Calu3 (cell line): ENCODE measurements at regions not wholly inside any gene's neighbourhood (a gene's known extent, or its start where the extent isn't known, plus 50 kb on each side); places are given as distances from the start of the nearest gene placed in this dataset.
A peak's percentile ranks its signal among the peaks of the same experiment; 100 is the strongest.
"Not testable (repeated sequence)": the region's sequence is repeated elsewhere in the genome, so short reads cannot be mapped to it uniquely, and the experiment has no call there.

ENCODE experiments used
- BruUV-seq: library from RNA; stranded (reverse); fragments of 400-500 nt; replicated peaks from 2 replicates; lab custom pipeline; 2021; lab: Mats Ljungman, UMichigan
- CTCF ChIA-PET: fragments of 300-600 bp; sonication (Branson Sonifier 250); formaldehyde crosslinking; loops from one replicate; lab custom pipeline; 2022; ENCODE audit warnings: antibody characterized with exemption; lab: Charles Lee
- DNase-seq: peaks from one replicate; pipeline ENCODE4 v3.0.0; 2022
- H3K27ac Mint-ChIP-seq: one replicate; pipeline ENCODE4 v1.8.0; 2022; ENCODE audit warnings: mixed read lengths; ENCODE audit not compliant: unreplicated experiment
- H3K27me3 Mint-ChIP-seq: one replicate; pipeline ENCODE4 v1.8.0; 2022; ENCODE audit warnings: mixed read lengths; ENCODE audit not compliant: unreplicated experiment
- H3K36me3 Mint-ChIP-seq: one replicate; pipeline ENCODE4 v1.8.0; 2022; ENCODE audit warnings: mild to moderate bottlenecking, moderate library complexity, mixed read lengths; ENCODE audit not compliant: insufficient read depth, unreplicated experiment
- H3K4me1 Mint-ChIP-seq: one replicate; pipeline ENCODE4 v1.8.0; 2022; ENCODE audit warnings: mild to moderate bottlenecking, low read depth, mixed read lengths; ENCODE audit not compliant: unreplicated experiment
- H3K4me3 Mint-ChIP-seq: one replicate; pipeline ENCODE4 v1.8.0; 2022; ENCODE audit warnings: mild to moderate bottlenecking, low read depth, moderate library complexity, mixed read lengths; ENCODE audit not compliant: unreplicated experiment
- H3K9me3 Mint-ChIP-seq: one replicate; pipeline ENCODE4 v1.8.0; 2022; ENCODE audit warnings: low read depth, mixed read lengths; ENCODE audit not compliant: unreplicated experiment
- intact Hi-C: fragments of 100-400 bp; cut with micrococcal nuclease; formaldehyde crosslinking; loops from one replicate; pipeline ENCODE4 v1.10.0; 2022; ENCODE audit not compliant: unreplicated experiment
- TF ChIP-seq, protein P1 (sequence below): fragments of 200-600 bp; IDR thresholded peaks from one replicate; pipeline ENCODE4 v1.8.0; 2022; ENCODE audit warnings: antibody characterized with exemption; ENCODE audit not compliant: unreplicated experiment

DNA sequence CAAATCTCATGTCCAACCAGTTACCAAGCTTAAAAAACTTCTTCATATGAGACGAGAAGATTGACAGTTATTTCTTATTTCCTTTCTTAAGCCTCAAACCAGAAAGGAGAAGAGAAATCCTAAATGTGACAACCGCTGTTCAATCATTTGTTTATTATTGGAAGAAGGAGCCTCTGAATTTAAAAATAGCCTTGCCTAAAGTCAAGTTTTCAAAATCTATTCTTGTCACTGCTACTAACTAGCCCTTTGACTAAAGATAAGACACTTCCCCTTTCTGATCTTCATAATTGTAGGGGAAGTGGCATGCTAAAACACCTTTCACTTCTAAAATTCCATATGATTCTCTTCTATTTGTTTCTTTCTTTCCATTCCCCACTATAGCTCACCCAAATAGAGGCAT lies 106.2 kb upstream of the EMB start:
- TF ChIP-seq, protein P1, sequence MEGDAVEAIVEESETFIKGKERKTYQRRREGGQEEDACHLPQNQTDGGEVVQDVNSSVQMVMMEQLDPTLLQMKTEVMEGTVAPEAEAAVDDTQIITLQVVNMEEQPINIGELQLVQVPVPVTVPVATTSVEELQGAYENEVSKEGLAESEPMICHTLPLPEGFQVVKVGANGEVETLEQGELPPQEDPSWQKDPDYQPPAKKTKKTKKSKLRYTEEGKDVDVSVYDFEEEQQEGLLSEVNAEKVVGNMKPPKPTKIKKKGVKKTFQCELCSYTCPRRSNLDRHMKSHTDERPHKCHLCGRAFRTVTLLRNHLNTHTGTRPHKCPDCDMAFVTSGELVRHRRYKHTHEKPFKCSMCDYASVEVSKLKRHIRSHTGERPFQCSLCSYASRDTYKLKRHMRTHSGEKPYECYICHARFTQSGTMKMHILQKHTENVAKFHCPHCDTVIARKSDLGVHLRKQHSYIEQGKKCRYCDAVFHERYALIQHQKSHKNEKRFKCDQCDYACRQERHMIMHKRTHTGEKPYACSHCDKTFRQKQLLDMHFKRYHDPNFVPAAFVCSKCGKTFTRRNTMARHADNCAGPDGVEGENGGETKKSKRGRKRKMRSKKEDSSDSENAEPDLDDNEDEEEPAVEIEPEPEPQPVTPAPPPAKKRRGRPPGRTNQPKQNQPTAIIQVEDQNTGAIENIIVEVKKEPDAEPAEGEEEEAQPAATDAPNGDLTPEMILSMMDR = no peak
- intact Hi-C loops = no loop called here
- CTCF ChIA-PET = no interaction called here
- no peaks in the 10 kb centered on the region for H3K27me3 Mint-ChIP-seq
- peaks cover 4% of the 10 kb centered on the region for H3K9me3 Mint-ChIP-seq
- no peak for DNase-seq
- no peaks in the 10 kb centered on the region for H3K4me1 Mint-ChIP-seq
- H3K27ac Mint-ChIP-seq = no peak overlapping the region
- H3K36me3 Mint-ChIP-seq = no peaks in the 10 kb centered on the region
- no TSS peak for BruUV-seq
- H3K4me3 Mint-ChIP-seq = no peak overlapping the region

DNA sequence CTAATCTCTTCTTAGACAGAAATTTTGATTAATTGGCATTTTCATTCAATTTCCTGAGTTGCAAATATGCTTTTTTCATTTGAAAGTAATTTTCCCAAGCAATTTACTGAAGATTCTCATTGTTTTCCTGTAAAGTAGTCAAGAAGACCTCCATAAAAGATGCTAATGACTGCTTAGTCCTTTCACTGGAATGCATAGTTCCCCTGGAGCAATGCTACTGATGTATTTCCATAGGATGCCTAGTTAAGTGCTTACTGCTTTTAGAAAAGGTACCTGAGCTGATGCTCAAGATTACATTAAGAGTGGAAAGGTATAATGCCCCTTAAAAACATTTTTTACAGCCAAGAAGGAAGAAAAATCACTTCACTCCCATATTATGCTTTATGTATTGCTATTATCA lies 109.2 kb upstream of the EMB start:
- no peak overlapping the region for H3K27ac Mint-ChIP-seq
- CTCF ChIA-PET = no interaction called here
- no peaks in the 10 kb centered on the region for H3K9me3 Mint-ChIP-seq
- H3K4me3 Mint-ChIP-seq = no peak overlapping the region
- TF ChIP-seq, protein P1 = no peak
- peaks cover 7% of the 10 kb centered on the region for H3K4me1 Mint-ChIP-seq
- no peaks in the 10 kb centered on the region for H3K27me3 Mint-ChIP-seq
- DNase-seq = no peak
- BruUV-seq = no TSS peak
- H3K36me3 Mint-ChIP-seq = no peaks in the 10 kb centered on the region
- intact Hi-C loops = loop anchor here (2.0 to 5.0 kb wide), 2 partner anchors 42 to 195 kb away; no protein-coding TSS in a partner anchor

DNA sequence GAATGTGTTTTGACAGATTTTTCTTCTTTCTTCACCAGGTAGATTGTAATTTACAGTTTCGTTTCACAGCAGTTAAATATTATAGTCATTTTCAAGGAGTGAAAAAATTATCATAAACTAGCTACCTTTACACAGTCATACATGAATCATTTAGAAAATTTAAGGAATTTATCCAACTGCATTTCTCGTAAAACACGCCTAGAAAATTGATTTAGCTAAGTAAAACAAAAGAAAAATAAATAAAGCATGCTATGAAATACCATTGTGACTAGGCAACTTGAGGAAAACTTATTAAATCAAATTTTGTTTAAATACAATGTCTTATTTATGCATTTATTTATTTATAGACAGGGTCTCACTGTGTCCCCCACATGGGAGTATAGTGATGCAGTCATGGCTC lies 109.9 kb upstream of the EMB start:
- Mint-ChIP-seq H3K36me3 (no peaks in the 10 kb centered on the region), H3K4me1 (peaks cover 7% of the 10 kb centered on the region), H3K4me3 (no peak overlapping the region), H3K27ac (peak overlapping the region; percentile 58), H3K27me3 (no peaks in the 10 kb centered on the region), H3K9me3 (no peaks in the 10 kb centered on the region)
- DNase-seq = no peak
- BruUV-seq = no TSS peak
- intact Hi-C loops = loop anchor here (2.0 to 5.0 kb wide), 2 partner anchors 41 to 194 kb away; no protein-coding TSS in a partner anchor
- TF ChIP-seq, protein P1 = no peak
- CTCF ChIA-PET = no interaction called here

DNA sequence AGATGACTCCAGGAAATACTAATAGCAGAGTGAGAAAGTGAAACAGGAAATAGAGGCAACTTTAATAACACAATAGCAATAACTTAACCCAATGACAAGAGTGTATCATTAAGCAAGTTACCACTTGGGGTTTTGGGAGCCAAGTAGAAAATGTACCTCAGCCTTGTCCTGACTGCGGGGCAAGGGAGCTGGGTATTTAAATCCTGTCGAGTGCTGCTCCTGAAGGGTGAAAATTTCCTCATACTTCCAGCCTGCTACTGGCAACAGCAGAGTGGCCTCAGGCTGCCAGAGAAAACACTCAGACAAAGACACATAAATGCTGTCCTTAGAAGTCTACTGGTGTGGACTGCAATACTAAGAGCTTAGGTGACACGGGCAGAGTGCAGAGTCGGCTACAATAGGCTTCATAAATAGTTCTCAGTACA lies 112.5 kb upstream of the EMB start:
- TF ChIP-seq, protein P1 = no peak
- peak overlapping the region; percentile 38 for H3K4me3 Mint-ChIP-seq
- H3K27ac Mint-ChIP-seq = peak overlapping the region; percentile 66
- H3K9me3 Mint-ChIP-seq = no peaks in the 10 kb centered on the region
- H3K27me3 Mint-ChIP-seq = no peaks in the 10 kb centered on the region
- no peaks in the 10 kb centered on the region for H3K36me3 Mint-ChIP-seq
- intact Hi-C loops = loop anchor here (5.0 kb wide), 1 partner anchor 39 kb away; no protein-coding TSS in a partner anchor
- CTCF ChIA-PET = no interaction called here
- DNase-seq = peak; percentile 31
- peaks cover 7% of the 10 kb centered on the region for H3K4me1 Mint-ChIP-seq
- no TSS peak for BruUV-seq

DNA sequence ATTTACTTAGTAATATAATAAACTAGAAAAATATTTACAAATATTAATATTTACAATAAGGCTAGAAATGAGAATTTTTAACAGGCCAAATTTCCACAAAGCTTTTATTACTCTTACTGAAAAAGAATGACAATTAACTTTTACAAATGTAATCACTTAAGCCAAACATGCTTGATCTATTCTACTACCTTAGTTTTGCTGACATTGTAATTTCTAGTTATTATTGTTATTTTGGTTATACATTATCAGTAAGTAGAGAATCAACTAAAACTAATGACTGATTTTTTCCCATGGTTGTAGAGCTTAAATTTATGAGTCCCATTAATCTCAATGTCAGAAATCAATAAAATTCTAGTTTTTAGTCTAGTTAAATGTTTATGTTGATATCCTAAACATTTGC lies 107.8 kb upstream of the PARP8 start:
- H3K27ac Mint-ChIP-seq, H3K9me3 Mint-ChIP-seq, H3K4me3 Mint-ChIP-seq, H3K27me3 Mint-ChIP-seq, BruUV-seq, CTCF ChIA-PET, DNase-seq, H3K36me3 Mint-ChIP-seq, H3K4me1 Mint-ChIP-seq, intact Hi-C loops: not testable (repeated sequence)
